Lower leg skin (tissue), 4 donors: ENCODE measurements at regions not wholly inside any gene's neighbourhood (a gene's known extent, or its start where the extent isn't known, plus 50 kb on each side); places are given as distances from the start of the nearest gene placed in this dataset.

Experiments
- DNase-seq, 2 donors: peaks; one replicate each; pipeline ENCODE4 v3.0.0-alpha.2; 2019; ENCODE audit warnings: low spot score in 2 of 2
- H3K4me3 ChIP-seq: fragments of 200-600 bp; sonication (generic); 2 replicates; pipeline ENCODE4 v1.5.1; 2017; ENCODE audit warnings: mild to moderate bottlenecking, low read depth; ENCODE audit not compliant: poor library complexity, severe bottlenecking
- CTCF ChIP-seq, 3 donors: fragments of 450-650 bp; IDR thresholded peaks; one replicate each; pipeline ENCODE4 v1.5.1; 2016; ENCODE audit warnings: antibody characterized with exemption in 3 of 3, mild to moderate bottlenecking in 3 of 3, moderate library complexity in 2 of 3
- POLR2A ChIP-seq, 2 donors: fragments of 450-650 bp; IDR thresholded peaks; one replicate each; pipeline ENCODE4 v1.6.1; 2016 to 2017; ENCODE audit warnings: antibody characterized with exemption in 2 of 2, mild to moderate bottlenecking in 1 of 2, moderate library complexity in 1 of 2
- WGBS, 2 donors: methylation state at CpG; one replicate each; pipeline ENCODE4 v1.1.5; 2018; 5-methylcytosine and 5-hydroxymethylcytosine counted together
- intact Hi-C: fragments of 100-400 bp; cut with DNase I; formaldehyde crosslinking; loops from one replicate; pipeline ENCODE4 v1.15.0; 2023; ENCODE audit warnings: low total_unique reads

- 69 to 72% methylated on average over 2 of the region's 2 CpGs for WGBS, 2 donors
- intact Hi-C loops: no loop called here
- no peak for TF ChIP-seq CTCF (IDR thresholded peaks at IDR 0.05)
- TF ChIP-seq POLR2A (IDR thresholded peaks at IDR 0.05): no peak
Measured at GRCh38 chr4:13701937-13702446, 74.5 kb upstream of the BOD1L1 start.

GRCh38 chr4:13703096-13703495 is 75.6 kb upstream of the BOD1L1 start:
- TF ChIP-seq POLR2A (IDR thresholded peaks at IDR 0.05) (no peak), CTCF (IDR thresholded peaks at IDR 0.05) (no peak)
- 68 to 83% methylated on average over 10 of the region's 10 CpGs for WGBS, 2 donors
- H3K4me3 ChIP-seq: no peak overlapping the region
- no peak for DNase-seq
- intact Hi-C loops: no loop called here

More at GRCh38 chr4:13701937-13702446, 74.5 kb upstream of the BOD1L1 start:
- no peak overlapping the region for H3K4me3 ChIP-seq
- no peak for DNase-seq

- no peak overlapping the region for H3K4me3 ChIP-seq
- 61 to 69% methylated on average over 2 of the region's 2 CpGs for WGBS, 2 donors
- DNase-seq: no peak
- TF ChIP-seq POLR2A (IDR thresholded peaks at IDR 0.05) (no peak), CTCF (IDR thresholded peaks at IDR 0.05) (no peak)
- intact Hi-C loops: no loop called here
Measured at GRCh38 chr4:13704035-13704434, 76.5 kb upstream of the BOD1L1 start.

GRCh38 chr4:13704761-13705160 is 77.2 kb upstream of the BOD1L1 start:
- no peak for DNase-seq
- no peak overlapping the region for H3K4me3 ChIP-seq
- intact Hi-C loops: no loop called here
- TF ChIP-seq POLR2A (IDR thresholded peaks at IDR 0.05) (no peak), CTCF (IDR thresholded peaks at IDR 0.05) (no peak)

- intact Hi-C loops: no loop called here
- peak in 1 of 2 donors; percentile 44 for DNase-seq
- no peak overlapping the region for H3K4me3 ChIP-seq
- TF ChIP-seq CTCF (IDR thresholded peaks at IDR 0.05) (no peak), POLR2A (IDR thresholded peaks at IDR 0.05) (no peak)
- WGBS, 2 donors: 26 to 27% methylated on average over 9 of the region's 9 CpGs
Measured at GRCh38 chr4:13705521-13706041, 78.1 kb upstream of the BOD1L1 start.

- no peak overlapping the region for H3K4me3 ChIP-seq
- no peak for DNase-seq
- no peak for TF ChIP-seq CTCF (IDR thresholded peaks at IDR 0.05)
- TF ChIP-seq POLR2A (IDR thresholded peaks at IDR 0.05): no peak
- intact Hi-C loops: no loop called here
Measured at GRCh38 chr4:13706120-13706519, 78.6 kb upstream of the BOD1L1 start.
